ENCODE measurements at regions not wholly inside any gene's neighbourhood (a gene's known extent, or its start where the extent isn't known, plus 50 kb on each side); places are given as distances from the start of the nearest gene placed in this dataset.

- TF ChIP-seq ZNF274 (IDR thresholded peaks at IDR 0.05; ENCODE audit: low read depth, low read length): no peak
- no peak for TF ChIP-seq YY1 (IDR thresholded peaks at IDR 0.05; ENCODE audit: insufficient read depth, insufficient read length)
- no peak for TF ChIP-seq SUZ12 (IDR thresholded peaks at IDR 0.05; ENCODE audit: extremely low read depth, insufficient read depth, insufficient read length)
Observed at GRCh38 chr7:108863227-108863848, 293.7 kb downstream of the DNAJB9 start.
